ENCODE measurements at regions not wholly inside any gene's neighbourhood (a gene's known extent, or its start where the extent isn't known, plus 50 kb on each side); places are given as distances from the start of the nearest gene placed in this dataset.

DNA sequence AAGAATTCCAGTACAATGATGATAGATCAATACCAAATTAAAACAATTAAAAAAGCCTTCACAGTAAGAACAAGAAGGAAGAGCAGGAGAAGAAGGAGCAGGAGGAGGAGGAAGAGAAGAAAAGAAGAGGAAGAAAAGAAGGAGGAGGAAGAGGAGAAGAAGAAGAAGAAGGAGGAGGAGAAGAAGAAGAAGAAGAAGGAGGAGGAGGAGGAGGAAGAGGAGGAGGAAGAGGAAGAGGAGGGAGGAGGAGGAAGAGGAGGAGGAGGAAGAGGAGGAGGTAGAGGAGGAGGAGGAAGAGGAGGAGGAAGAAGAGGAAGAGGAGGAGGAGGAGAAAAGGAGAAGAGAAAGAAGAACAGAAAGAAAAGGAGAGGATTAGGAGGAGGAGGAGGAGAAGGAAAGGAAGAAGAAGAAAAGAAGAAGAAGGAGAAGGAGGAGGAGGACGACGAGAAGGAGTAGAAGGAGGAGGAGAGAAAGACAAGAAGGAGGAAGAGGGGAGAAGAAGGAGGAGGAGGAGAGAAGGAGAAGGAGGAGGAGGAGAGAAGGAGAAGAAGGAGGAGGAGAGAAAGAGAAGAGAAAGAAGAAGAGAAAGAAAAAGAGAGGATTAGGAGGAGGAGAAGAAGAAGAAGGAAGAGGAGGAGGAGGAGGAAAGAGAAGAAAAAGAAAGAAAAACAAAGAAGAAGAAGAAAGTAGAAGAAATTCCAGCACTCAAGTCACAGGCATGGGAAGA, 68.5 kb upstream of the GRIK3 start:
- Histone ChIP-seq H2AFZ (ENCODE audit: low read depth, low read length) (no peak overlapping the region), H4K20me1 (replicated peaks; ENCODE audit: control insufficient read depth, extremely low read depth, insufficient read depth, low read length) (no peaks in the 10 kb centered on the region), H3K4me2 (ENCODE audit: insufficient read depth, low read length) (no peak overlapping the region), H3K9me3 (replicated peaks; ENCODE audit: control insufficient read depth, insufficient read depth, low read length) (no peaks in the 10 kb centered on the region), H3K27me3 (ENCODE audit: control insufficient read depth in 2 of 2, insufficient read depth in 2 of 2, low read length in 2 of 2) (no peaks in the 10 kb centered on the region), H3K27ac (ENCODE audit: insufficient read depth, low read depth, low read length) (no peak overlapping the region), H3K36me3 (ENCODE audit: control insufficient read depth in 2 of 2, extremely low read depth in 1 of 2, insufficient read depth in 2 of 2, low read length in 2 of 2) (no peaks in the 10 kb centered on the region), H3K9me1 (replicated peaks; ENCODE audit: control insufficient read depth, extremely low read depth, insufficient read depth, low read length) (no peaks in the 10 kb centered on the region), H3K4me3 (replicated peaks in 1 of 3; ENCODE audit: insufficient read depth in 1 of 3, low read depth in 1 of 3, low read length in 3 of 3) (no peak overlapping the region), H3K4me1 (ENCODE audit: control insufficient read depth, extremely low read depth, insufficient read depth, low read length) (no peaks in the 10 kb centered on the region), H3K9ac (replicated peaks; ENCODE audit: extremely low read depth, insufficient read depth, low read length) (no peak overlapping the region), H3K79me2 (ENCODE audit: control insufficient read depth, insufficient read depth, low read length) (no peaks in the 10 kb centered on the region)
- ChIA-PET CTCF (no interaction called here), POLR2A (no interaction called here)
- BruUV-seq (replicated peaks): no TSS peak
- dilution Hi-C loops (cut with MboI; ENCODE audit: extremely low pct_ligation_motif_present, low sequenced_read_pairs) (no loop called here), intact Hi-C loops (cut with micrococcal nuclease) (no loop called here)
- TF ChIP-seq POLR2AphosphoS5 (IDR thresholded peaks at IDR 0.05; ENCODE audit: insufficient read depth, low read depth, low read length) (no peak), GATA2 (IDR thresholded peaks at IDR 0.05; ENCODE audit: insufficient read depth, insufficient read length, low read depth, low read length) (no peak), POLR2A (IDR thresholded peaks at IDR 0.05; ENCODE audit: low read depth, low read length) (no peak), MYC (IDR thresholded peaks at IDR 0.05; ENCODE audit: low read depth, low read length) (no peak), EZH2 (IDR thresholded peaks at IDR 0.05; ENCODE audit: borderline replicate concordance, low read depth, low read length, severe bottlenecking) (no peak), FOS (IDR thresholded peaks at IDR 0.05; ENCODE audit: borderline replicate concordance, insufficient read depth, low read length) (no peak), JUN (IDR thresholded peaks at IDR 0.05; ENCODE audit: borderline replicate concordance, insufficient read depth, insufficient read length, low read depth) (no peak), MAX (IDR thresholded peaks at IDR 0.05; ENCODE audit: insufficient read depth, insufficient read length) (no peak)
- TF ChIP-seq, protein P1, sequence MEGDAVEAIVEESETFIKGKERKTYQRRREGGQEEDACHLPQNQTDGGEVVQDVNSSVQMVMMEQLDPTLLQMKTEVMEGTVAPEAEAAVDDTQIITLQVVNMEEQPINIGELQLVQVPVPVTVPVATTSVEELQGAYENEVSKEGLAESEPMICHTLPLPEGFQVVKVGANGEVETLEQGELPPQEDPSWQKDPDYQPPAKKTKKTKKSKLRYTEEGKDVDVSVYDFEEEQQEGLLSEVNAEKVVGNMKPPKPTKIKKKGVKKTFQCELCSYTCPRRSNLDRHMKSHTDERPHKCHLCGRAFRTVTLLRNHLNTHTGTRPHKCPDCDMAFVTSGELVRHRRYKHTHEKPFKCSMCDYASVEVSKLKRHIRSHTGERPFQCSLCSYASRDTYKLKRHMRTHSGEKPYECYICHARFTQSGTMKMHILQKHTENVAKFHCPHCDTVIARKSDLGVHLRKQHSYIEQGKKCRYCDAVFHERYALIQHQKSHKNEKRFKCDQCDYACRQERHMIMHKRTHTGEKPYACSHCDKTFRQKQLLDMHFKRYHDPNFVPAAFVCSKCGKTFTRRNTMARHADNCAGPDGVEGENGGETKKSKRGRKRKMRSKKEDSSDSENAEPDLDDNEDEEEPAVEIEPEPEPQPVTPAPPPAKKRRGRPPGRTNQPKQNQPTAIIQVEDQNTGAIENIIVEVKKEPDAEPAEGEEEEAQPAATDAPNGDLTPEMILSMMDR (IDR thresholded peaks at IDR 0.05; ENCODE audit: extremely low read depth in 1 of 2, insufficient read depth in 1 of 2, low read depth in 1 of 2, low read length in 2 of 2): no peak
- FAIRE-seq (no peak), DNase-seq (ENCODE audit: low read depth, low spot score) (no peak)

Measured in endothelial cell of umbilical vein (primary cell).